Dedifferentiated amniotic fluid mesenchymal stem cell (primary cell): ENCODE measurements at regions not wholly inside any gene's neighbourhood (a gene's known extent, or its start where the extent isn't known, plus 50 kb on each side); places are given as distances from the start of the nearest gene placed in this dataset.

Experiments used
- DNase-seq: peaks from one replicate; pipeline ENCODE4 v3.0.0-alpha.2; 2016; ENCODE audit errors: extremely low spot score

DNA sequence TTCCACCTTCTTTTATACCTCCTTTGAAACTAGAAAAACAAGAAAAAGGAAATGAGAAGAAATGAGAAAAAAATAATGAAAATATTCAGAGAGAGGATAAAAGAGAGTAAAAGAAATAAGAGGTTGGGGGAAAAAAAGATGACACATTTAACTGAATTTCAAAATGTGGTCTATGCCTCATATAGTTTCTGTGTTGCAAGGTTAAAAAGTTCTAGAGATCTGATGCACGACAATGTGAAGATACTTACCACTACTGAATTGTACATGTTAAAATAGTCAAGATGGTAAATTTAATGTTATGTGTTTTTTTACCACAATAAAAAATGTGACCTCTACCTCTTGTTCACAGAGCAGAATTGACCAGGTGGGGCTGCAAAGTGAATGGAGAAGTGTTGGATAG, 314.8 kb upstream of the OR4E1 start:
- no peak for DNase-seq

DNA sequence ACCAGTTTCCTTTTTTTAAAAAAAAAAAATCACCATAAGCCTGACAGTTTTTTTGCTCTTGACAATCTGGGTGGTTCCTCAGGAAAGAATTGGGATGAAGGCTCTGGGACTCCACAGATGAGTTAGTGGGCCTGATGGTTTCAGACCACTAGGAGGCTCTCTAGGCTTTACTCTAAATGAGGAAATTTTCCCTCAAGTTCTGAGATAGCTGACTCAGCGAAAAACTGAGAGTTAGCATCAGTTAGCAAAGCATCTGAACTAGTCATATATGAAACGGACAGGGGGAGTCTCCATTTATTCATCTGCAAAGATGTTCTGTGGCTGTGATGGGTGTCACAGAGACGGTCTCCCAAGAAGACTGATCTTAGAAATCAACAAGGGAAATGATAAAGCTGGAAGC, 314.3 kb upstream of the OR4E1 start:
- no peak for DNase-seq

DNA sequence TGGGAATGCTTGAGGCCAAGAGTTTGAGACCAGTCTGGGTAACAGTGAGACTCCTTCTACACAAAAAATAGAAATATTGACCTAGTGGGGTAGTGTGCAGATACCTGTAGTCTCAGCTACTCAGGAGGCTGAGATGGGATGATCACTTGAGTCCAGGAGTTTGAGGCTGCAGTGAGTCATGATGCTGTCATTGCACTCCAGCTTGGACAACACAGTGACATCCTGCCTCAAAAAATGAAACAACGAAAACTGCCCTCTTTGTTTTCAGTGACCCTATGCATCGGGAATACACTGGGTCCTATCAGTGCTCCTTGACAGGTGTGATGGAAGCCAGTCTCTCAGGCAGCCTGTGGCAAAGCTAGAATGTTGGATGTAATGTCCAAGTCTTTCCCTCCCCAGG, 311.5 kb upstream of the OR4E1 start:
- no peak for DNase-seq

DNA sequence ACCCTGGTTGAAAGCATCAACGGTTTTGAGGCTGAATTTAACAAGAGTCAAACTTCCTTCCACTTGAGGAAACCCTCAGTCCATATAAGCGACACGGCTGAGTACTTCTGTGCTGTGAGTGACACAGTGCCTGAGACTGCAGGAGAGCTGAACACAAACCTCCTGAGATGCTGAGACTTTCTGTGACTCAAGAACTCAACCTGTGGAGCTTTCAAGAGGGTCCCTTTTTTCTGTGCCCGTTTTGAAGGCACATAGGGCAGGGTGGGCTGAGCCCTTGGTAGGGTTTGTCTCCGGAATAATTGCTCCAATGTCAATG, 305.3 kb upstream of the OR4E1 start:
- no peak for DNase-seq

DNA sequence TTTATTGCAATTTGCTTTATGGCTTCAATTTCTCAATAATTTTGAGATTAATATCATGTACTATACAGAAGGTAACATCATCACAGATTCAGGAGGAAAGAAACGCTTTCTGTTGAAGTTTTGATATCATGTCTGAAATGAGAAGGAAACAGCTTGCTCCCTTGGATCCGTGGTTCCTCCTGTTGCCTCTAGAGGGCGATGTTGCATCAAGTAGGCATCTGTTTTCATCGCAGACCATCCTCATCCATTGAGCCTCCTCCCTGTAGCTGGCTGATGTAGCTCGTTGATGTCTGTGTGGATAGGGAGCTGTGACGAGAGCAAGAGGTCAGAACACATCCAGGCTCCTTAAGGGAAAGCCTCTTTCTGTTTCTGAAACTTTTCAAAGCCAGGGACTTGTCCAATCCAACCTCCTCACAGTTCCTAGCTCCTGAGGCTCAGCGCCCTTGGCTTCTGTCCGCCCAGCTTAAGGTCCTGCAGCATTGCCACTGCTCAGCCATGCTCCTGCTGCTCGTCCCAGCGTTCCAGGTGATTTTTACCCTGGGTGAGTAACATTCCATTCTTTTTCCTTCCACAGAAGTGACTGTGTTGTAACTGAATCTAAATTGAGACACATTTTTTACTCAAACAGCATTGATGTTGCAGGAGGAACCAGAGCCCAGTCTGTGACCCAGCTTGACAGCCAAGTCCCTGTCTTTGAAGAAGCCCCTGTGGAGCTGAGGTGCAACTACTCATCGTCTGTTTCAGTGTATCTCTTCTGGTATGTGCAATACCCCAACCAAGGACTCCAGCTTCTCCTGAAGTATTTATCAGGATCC, 304.8 kb upstream of the OR4E1 start:
- no peak for DNase-seq

DNA sequence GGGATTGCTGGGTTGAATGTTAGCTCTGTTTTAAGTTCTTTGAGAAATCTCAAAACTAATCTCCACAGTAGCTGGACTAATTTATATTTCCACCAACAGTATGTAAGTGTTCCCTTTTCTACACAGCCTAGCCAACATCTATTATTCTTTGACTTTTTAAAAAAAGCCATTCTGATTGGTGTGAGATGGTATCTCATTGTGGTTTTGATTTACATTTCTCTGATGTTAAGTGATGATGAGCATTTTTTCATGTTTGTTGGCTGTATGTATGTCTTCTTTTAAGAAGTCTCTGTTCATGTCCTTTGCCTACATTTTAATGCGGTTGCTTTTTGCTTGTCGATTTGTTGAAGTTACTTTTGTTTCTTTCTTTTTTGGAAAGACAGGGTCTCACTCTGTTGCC, 301.1 kb upstream of the OR4E1 start:
- no peak for DNase-seq

DNA sequence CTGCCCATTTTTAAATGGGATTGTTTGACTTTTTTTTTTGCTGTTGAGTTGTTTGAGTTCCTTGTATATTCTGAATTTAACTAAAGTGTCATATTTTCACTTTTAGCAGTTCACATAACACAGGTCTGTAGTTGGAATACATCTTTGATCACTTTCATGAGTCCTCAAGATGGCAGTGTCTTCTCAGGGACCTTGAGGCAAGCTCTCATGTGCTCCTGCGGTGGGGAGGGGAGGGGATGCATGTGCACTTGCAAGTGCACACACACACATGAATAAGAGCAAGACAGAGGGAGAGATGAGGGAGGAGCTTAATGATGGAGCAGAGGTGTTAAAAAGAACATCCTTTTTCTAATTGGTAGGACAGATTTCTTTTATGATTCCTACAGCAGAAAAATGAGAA, 291.4 kb upstream of the OR4E1 start:
- DNase-seq, result no peak

DNA sequence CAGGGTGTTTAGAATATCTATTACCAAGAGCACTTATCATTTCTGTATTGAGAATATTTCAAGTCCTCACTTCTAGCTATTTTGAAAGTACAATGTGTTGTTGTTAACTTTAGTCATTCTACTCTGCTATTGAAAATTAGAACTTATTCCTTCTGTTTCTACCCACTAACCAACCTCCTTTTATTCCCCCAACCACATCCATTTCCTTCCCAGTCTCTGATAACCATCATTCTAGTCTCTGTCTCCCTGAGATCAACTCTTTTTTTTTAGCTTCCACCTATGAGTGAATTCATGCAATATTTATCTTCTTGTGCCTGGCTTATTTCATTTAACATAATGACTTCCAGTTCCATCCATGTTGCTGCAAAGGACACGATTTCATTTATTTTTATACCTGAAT, 290.6 kb upstream of the OR4E1 start:
- DNase-seq, result no peak

DNA sequence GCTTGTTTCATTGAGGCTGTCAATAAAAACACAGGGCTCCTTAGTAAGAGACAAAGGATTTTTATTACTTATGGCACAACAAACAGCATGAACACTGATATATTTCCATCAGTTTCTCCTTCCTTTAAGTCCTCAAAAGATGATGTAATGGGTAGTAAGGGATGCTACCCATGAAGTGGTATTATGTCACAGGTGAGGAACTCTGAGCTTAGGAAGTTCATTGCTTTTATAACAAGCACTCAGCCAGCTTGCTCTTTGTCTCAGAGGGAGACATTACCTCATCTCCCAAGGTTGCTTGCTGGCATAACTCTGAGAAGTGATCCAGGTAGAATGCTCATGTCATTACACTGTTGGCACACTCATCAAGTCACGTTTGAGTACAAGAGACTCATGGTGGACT, 287.0 kb upstream of the OR4E1 start:
- DNase-seq, result no peak

DNA sequence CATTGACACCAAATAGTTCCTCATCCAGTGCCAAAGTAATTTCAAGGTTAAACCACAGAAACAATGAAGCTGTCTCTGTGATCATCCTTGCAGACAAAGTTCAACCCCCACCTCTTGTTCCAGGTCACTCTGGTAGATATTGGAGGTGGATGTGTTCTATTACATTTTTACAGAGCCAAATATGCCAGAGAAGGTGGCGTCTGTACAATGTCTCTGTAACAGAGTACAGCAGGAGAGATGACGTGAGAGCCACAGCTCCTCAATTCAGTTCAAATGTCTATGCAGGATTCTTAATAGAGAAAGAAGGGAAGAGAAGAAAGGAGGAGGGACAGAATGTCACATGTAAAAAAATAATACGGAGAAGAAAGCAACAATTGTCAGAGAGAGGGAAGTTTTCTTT, 268.3 kb upstream of the OR4E1 start:
- DNase-seq, result no peak

DNA sequence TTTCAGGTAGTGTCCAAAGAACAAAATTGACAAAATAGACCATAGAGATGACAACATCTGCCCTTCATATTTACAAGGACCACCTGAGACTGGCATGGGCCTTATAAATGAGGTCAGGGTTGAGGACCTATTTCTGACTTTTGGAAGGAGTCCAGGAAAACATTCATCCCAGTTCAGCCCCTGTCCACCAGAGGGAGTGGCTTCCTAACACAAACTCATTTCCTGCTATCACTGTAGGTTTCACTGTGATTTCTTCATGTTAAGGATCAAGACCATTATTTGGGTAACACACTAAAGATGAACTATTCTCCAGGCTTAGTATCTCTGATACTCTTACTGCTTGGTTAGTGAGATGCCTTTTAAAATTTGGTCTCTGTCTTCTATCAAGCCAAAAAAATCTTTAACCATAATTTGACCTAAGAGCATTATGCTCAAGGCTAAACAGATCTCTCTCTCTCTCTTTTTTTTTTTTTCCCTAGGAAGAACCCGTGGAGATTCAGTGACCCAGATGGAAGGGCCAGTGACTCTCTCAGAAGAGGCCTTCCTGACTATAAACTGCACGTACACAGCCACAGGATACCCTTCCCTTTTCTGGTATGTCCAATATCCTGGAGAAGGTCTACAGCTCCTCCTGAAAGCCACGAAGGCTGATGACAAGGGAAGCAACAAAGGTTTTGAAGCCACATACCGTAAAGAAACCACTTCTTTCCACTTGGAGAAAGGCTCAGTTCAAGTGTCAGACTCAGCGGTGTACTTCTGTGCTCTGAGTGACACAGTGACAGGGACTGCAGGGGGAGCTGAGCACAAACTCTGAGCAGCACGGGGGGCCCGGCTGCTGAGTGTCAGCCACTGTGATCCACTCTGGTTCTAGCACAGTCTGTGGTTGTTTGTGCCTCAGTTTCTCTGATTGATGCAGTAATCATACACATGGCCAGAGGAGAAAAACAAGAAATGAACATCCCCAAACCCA, 267.6 kb upstream of the OR4E1 start:
- DNase-seq, result no peak

DNA sequence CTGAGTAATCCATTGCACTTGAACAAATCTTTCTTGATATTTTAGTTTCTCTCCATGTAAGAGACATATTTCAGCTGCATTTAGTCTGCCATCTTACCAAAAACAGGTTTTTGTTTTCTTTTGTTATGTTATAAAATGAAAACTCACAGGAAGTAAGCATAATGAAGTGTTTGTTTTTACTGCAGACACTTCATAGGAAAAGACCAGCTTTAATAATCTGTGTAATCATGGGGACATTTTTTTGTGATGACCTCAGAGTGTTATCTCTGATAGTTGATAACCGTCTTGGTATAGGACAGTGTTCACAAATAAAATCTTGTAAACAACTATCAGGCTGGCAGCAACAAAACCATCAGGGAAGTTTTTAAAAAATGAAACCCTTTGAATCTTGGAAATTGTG, 266.2 kb upstream of the OR4E1 start:
- no peak for DNase-seq

DNA sequence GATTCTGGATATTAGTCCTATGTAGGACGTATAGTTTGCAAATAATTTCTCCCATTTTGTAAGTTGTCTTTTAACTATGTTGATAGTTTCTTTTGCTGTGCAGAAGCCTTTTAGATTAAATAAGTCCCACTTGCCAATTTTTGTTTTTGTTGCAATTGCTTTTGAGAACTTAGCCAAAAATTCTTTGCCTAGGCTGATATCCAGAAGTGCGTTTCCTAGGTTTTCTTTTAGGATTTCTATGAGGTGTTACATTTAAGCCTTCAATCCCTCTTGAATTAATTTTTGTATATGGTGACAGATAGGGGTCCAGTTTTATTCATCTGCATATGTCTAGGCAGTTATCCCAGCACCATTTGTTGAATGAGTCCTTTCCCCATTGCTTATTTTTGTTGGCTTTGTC, 264.4 kb upstream of the OR4E1 start:
- no peak for DNase-seq

DNA sequence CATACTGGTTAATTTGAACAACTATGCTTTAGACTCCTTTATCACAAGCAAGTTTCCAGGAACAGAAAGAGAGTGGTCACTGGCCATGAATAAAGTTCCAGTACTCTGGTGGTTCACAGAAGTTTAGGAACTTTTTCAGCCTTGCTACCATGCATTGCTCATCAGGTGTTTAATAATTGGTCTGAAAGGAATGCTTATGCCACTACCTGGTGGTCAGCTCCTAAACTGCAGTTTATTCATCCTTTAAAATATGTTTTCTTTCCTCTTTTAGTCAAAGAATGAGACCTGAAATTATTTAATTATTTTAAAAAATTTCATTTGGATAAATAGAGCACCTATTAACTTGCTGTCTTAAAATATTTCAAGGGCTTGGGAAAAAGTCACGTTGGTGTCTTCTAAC, 260.1 kb upstream of the OR4E1 start:
- DNase-seq, result no peak

DNA sequence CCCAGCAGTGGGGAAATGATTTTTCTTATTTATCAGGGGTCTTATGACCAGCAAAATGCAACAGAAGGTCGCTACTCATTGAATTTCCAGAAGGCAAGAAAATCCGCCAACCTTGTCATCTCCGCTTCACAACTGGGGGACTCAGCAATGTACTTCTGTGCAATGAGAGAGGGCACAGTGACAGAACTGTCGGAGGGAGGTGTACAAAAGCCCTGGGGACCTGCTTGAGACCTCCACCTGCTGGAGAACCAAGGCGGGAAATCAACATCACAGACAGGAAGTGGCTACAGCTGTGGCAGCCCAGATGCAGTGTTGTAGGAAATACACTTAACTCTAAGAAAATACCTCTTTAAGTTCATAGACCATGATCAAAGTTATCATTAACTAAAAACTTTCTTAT, 250.9 kb upstream of the OR4E1 start:
- no peak for DNase-seq

DNA sequence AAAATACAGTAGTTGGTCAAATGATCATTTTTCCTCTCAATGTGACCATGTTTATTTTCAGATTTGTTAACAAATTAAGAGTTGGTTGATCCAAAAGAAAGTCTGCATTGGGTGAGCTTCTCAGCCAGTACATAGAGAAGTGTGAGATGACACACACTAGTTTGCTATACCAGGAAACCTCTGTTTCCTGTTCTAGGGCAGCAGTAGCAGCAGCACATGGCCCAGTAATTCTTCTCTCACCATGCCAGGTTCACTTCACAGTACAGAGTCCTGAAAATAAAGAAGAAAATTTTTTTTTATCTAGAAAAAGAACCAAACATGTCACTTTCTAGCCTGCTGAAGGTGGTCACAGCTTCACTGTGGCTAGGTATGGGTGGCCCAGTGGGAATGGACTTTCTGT, 250.2 kb upstream of the OR4E1 start:
- no peak for DNase-seq

DNA sequence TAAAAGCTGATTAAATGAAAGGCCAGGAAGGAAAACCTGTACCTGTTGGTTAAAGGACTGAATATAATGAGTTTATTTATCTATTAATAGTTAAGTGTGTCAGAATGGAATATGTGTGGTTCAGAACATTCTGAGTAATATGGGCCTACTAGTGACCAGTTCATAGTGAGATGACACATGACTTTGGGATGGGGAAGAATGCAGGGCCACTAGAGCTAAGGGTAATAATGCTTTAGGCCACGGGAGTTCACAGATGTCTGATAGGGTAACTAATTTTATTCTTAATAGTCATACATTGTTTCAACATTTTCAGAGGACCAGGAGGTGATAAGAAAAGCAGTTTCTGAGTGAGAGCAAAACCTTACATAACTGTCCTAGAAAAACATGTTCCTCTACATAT, 247.8 kb upstream of the OR4E1 start:
- DNase-seq, result no peak

DNA sequence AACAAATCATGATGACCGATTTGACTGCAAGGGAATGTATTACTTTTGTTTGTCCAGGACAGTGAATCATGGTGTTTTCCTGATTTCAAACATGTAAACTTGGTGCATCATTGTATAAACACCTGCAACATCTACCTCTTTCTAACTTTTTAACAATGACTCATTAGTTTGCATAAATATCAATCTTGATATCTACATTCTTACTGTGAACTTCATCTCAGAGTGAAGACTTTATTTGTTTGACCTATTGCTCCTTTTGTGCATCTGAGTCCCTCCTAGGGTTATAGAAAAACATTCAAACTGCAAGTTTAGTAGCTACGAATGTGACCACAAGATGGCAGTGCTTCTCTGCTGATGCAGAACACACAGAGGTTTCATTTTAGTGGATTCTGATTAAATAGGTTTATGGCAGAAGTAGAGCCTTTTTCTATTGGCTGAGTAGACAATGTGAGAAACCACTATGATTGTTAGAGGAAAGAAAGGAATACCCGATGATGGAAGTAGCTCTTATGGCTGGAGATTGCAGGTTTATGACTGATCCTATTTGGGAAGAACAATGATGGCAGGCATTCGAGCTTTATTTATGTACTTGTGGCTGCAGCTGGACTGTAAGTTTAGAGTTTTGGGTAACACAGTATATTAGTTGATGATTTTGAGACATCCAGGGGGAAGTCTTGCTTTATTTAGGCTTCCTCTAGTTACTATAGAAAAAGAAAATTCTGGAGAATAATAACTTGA, 244.2 kb upstream of the OR4E1 start:
- peak; percentile 25 for DNase-seq

DNA sequence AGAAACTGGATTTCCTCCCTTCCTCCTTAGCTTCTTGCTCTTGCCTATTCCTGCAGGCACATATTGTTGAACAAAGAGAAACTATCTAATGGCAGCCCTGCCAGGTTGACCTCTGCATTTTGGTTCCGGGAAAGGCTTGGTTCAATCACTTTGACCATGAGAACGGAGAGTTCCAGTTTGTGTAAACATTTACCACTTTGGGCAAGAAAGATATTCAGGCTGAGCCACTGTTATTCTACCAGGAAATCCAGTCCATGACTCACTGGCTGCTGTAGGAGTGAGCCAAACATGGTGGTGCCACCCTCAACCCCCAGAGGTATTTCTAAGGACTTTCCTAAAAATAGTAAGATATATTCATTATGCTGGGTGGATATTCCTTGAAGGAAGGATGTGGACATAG, 242.2 kb upstream of the OR4E1 start:
- no peak for DNase-seq

DNA sequence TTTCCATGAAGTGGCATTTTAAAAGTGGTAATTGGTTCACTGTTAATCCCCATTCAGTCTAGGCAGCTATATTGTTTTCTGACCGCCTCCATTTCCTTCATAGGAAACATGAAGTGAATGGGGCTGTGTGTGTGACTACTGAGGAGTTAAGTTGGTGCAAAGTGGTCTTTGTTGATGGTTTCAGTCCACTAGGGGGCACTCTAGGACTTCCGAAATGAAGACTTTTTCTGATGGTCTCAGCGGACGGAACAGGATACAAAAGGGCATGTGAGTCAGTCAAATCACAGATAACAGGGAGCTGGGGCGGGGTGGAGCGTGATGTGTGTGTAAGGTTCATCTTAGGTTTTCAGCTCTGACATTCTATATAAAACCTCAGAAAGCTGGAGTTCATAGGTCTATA, 240.1 kb upstream of the OR4E1 start:
- no peak for DNase-seq

DNA sequence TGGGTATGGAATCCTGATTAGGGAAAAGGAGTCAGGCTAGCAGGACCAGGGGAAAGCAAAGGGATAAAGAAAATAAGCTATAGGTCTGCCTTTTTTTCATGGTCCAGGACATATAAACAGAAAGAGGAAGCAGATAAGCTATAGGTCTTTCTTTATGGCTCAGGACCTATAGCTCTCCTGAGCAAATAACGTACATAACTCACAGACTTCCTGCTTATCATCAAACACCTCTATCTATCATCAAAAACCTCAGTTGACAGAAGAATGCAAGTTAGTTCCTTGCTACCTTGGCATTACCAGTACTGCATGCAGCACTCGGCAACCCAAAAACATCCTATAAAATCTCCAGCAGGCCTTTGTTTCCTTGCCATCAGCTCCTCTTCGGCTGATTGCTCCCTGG, 238.7 kb upstream of the OR4E1 start:
- no peak for DNase-seq

DNA sequence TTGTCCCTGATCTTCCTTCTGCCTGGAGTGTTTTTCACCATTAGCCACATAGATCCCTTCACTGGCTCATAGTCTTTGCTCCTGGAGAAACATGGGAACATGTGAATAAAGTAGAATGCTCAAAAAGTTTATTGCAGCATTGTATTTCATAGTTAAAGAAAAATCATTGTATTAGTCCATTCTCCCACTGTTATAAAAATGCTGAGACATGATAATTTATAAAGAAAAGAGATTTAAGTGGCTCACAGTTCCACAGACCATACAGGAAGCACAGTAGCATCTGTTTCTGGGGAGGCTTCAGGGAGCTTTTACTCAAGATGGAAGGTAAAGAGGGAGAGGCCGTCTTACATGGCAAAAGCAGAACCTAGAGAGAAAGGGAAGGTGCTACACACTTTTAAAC, 238.3 kb upstream of the OR4E1 start:
- DNase-seq, result no peak

DNA sequence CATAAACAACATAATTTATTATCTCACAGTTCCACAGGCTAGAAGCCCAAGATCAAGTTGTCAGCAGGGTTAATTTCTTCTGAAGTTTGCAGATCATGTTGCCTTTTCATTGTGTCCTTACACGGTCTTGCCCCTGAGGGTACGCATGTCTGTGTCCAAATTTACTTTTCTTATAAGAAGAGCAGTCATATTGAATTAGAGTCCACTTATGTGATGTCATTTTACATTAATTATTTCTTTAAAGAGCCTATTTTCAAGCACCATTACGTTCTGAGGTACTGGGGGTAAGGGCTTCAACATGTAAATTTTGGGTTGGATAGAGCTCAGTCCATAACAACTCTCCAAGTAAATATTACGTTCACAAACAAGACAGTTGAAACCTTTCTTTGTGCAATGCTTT, 236.6 kb upstream of the OR4E1 start:
- no peak for DNase-seq
